ENCODE measurements at regions not wholly inside any gene's neighbourhood (a gene's known extent, or its start where the extent isn't known, plus 50 kb on each side); places are given as distances from the start of the nearest gene placed in this dataset.
A peak's percentile ranks its signal among the peaks of the same experiment; 100 is the strongest.

DNA sequence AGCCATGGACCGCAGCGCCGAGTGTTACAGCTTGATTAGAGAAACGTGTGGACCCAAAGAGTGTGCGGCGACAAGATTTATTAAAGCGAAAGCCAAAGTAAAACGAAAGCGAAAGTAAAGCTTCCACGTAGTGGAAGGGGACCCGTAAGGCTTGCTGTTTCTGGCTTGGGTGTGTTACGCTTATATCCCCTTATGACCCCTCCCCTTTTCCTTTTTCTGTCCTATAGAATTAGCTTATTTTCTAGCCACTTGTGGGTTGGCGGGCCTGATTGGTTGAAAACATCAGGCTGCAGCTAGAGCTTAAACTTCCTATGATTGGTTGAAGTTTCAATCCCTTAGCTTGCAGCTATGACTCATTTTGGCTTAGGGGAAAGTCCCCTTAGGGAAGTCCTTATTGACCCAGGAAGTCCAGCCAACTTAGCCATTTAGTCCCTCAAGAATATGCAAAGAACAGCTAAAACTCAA lies 969.7 kb downstream of the DCDC2C start:
- intact Hi-C loops (cut with micrococcal nuclease; ENCODE audit: unreplicated experiment): no loop called here
- Histone ChIP-seq H3K4me3 (ENCODE audit: low read depth, low read length) (peak overlapping the region; percentile 17; the same call in 1 of the 2 replicates), H3K4me1 (no peaks in the 10 kb centered on the region), H3K9me3 (0 out of 2 replicates have a peak, but pooled peaks cover under 1% of the 10 kb centered on the region), H3K36me3 (ENCODE audit: control insufficient read depth, insufficient read depth, low read length) (no peaks in the 10 kb centered on the region), H3K27me3 (replicated peaks; ENCODE audit: control insufficient read depth, insufficient read depth, low read length) (no peaks in the 10 kb centered on the region)
- peak; percentile 32 to 68 for DNase-seq
- Mint-ChIP-seq H3K27me3 (ENCODE audit: insufficient read depth, unreplicated experiment) (no peaks in the 10 kb centered on the region), H3K4me3 (ENCODE audit: unreplicated experiment) (peak overlapping the region; percentile 71), H3K9me3 (ENCODE audit: unreplicated experiment) (no peaks in the 10 kb centered on the region), H3K36me3 (ENCODE audit: insufficient read depth, unreplicated experiment) (no peaks in the 10 kb centered on the region), H3K4me1 (ENCODE audit: low read depth, unreplicated experiment) (no peaks in the 10 kb centered on the region), H3K27ac (ENCODE audit: unreplicated experiment) (no peak overlapping the region)
- ChIA-PET POLR2A (no interaction called here), CTCF (interaction anchor here (0.7 kb wide), 1 partner anchor 1265 kb away, joined by 5 read pairs; no protein-coding TSS in a partner anchor)
- BruUV-seq (replicated peaks): no TSS peak
- TF ChIP-seq CTCF (IDR thresholded peaks at IDR 0.05; ENCODE audit: insufficient read depth in 1 of 2, low read depth in 1 of 2, low read length in 1 of 2, severe bottlenecking in 1 of 2, unreplicated experiment in 1 of 2): no peak

DNA sequence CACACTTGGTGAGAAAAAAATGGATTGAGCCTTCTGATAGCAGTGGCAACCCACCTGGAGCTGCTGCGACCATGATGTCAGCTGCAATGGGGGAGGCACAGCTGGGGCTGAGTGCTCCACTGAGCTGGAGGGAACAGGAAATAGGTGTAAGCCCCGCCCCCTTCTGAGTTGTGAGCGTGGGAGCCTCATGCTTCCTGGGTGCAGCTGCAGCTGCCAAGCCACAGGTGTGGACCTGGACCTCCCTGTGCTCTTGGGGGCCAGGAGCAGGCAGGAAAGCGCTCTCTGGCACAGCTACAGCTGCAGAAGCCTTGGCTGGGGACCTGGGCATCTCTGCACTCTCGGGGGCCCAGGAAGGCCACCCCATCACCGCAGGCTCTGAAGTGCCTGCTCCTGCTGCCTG lies 970.6 kb downstream of the DCDC2C start:
- Mint-ChIP-seq H3K27me3 (ENCODE audit: insufficient read depth, unreplicated experiment) (no peaks in the 10 kb centered on the region), H3K9me3 (ENCODE audit: unreplicated experiment) (no peaks in the 10 kb centered on the region), H3K4me1 (ENCODE audit: low read depth, unreplicated experiment) (no peaks in the 10 kb centered on the region), H3K36me3 (ENCODE audit: insufficient read depth, unreplicated experiment) (no peaks in the 10 kb centered on the region), H3K27ac (ENCODE audit: unreplicated experiment) (no peak overlapping the region), H3K4me3 (ENCODE audit: unreplicated experiment) (no peak overlapping the region)
- Histone ChIP-seq H3K36me3 (ENCODE audit: control insufficient read depth, insufficient read depth, low read length) (no peaks in the 10 kb centered on the region), H3K4me1 (no peaks in the 10 kb centered on the region), H3K4me3 (ENCODE audit: low read depth, low read length) (no peak overlapping the region), H3K9me3 (no peaks in the 10 kb centered on the region), H3K27me3 (replicated peaks; ENCODE audit: control insufficient read depth, insufficient read depth, low read length) (no peaks in the 10 kb centered on the region)
- no peak for DNase-seq
- intact Hi-C loops (cut with micrococcal nuclease; ENCODE audit: unreplicated experiment): no loop called here
- ChIA-PET CTCF (no interaction called here), POLR2A (no interaction called here)
- TF ChIP-seq CTCF (IDR thresholded peaks at IDR 0.05; ENCODE audit: insufficient read depth in 1 of 2, low read depth in 1 of 2, low read length in 1 of 2, severe bottlenecking in 1 of 2, unreplicated experiment in 1 of 2): no peak
- no TSS peak for BruUV-seq (replicated peaks)

GRCh38 chr2:4675295-4675694 lies 971.9 kb downstream of the DCDC2C start:
- no peaks in the 10 kb centered on the region for H3K9me3 Mint-ChIP-seq (ENCODE audit: unreplicated experiment)
- Histone ChIP-seq H3K27me3 (replicated peaks; ENCODE audit: control insufficient read depth, insufficient read depth, low read length) (no peaks in the 10 kb centered on the region), H3K36me3 (ENCODE audit: control insufficient read depth, insufficient read depth, low read length) (no peaks in the 10 kb centered on the region), H3K9me3 (no peaks in the 10 kb centered on the region), H3K4me1 (no peaks in the 10 kb centered on the region), H3K4me3 (ENCODE audit: low read depth, low read length) (no peak overlapping the region)
- no peak overlapping the region for H3K4me3 Mint-ChIP-seq (ENCODE audit: unreplicated experiment)
- ChIA-PET POLR2A (no interaction called here), CTCF (no interaction called here)
- no TSS peak for BruUV-seq (replicated peaks)
- no peak for TF ChIP-seq CTCF (IDR thresholded peaks at IDR 0.05; ENCODE audit: insufficient read depth in 1 of 2, low read depth in 1 of 2, low read length in 1 of 2, severe bottlenecking in 1 of 2, unreplicated experiment in 1 of 2)
- H3K27ac Mint-ChIP-seq (ENCODE audit: unreplicated experiment): no peak overlapping the region
- H3K36me3 Mint-ChIP-seq (ENCODE audit: insufficient read depth, unreplicated experiment): no peaks in the 10 kb centered on the region
- DNase-seq: no peak
- no peaks in the 10 kb centered on the region for H3K4me1 Mint-ChIP-seq (ENCODE audit: low read depth, unreplicated experiment)
- no peaks in the 10 kb centered on the region for H3K27me3 Mint-ChIP-seq (ENCODE audit: insufficient read depth, unreplicated experiment)
- intact Hi-C loops (cut with micrococcal nuclease; ENCODE audit: unreplicated experiment): no loop called here

All from Caco-2 (cell line).